ENCODE measurements at regions not wholly inside any gene's neighbourhood (a gene's known extent, or its start where the extent isn't known, plus 50 kb on each side); places are given as distances from the start of the nearest gene placed in this dataset.

DNA sequence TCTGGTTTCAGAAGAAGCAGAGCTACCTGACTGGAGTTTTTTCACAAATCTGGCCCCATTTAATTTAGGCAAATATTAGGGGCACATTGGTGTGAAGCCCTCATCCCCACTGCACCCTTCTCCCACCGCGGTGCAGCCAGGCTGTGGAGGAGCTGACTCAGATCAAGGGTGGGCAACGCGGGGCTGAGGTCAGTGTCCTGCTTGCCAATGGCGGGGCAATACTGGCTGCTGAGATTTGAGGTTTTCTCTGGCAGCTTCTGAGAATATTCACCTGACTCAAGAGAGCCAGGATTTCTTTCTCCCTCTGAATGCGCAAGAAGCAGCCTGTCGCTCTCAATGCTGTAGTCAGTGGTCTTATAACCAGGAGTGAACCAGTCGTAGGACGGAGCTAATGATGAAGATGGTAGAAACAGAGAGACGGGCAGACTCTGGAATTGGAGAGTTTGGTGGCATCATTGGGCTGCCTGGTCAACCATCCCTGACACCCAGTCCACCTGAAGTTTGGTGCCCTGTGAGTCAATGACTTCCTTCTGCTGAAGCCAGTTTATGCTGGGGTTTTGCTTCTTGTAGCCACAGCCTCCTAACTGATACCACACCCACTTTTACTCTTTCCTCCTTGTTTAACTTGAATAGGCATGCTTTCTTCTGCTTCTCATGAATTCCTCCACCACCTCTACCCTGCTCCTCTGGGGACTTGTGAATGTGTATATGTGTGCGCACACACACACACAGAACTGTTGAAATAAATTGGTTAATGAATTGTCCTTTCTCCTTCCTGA, 123.7 kb upstream of the CTBP2 start:
- H3K4me1 ChIP-seq (ENCODE audit: insufficient read depth, low read length, poor library complexity, severe bottlenecking), result no peaks in the 10 kb centered on the region
- H3K36me3 ChIP-seq (ENCODE audit: insufficient read depth, low read length), result no peaks in the 10 kb centered on the region
- TF ChIP-seq, protein P1, sequence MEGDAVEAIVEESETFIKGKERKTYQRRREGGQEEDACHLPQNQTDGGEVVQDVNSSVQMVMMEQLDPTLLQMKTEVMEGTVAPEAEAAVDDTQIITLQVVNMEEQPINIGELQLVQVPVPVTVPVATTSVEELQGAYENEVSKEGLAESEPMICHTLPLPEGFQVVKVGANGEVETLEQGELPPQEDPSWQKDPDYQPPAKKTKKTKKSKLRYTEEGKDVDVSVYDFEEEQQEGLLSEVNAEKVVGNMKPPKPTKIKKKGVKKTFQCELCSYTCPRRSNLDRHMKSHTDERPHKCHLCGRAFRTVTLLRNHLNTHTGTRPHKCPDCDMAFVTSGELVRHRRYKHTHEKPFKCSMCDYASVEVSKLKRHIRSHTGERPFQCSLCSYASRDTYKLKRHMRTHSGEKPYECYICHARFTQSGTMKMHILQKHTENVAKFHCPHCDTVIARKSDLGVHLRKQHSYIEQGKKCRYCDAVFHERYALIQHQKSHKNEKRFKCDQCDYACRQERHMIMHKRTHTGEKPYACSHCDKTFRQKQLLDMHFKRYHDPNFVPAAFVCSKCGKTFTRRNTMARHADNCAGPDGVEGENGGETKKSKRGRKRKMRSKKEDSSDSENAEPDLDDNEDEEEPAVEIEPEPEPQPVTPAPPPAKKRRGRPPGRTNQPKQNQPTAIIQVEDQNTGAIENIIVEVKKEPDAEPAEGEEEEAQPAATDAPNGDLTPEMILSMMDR (conservative IDR thresholded peaks at IDR 0.05; ENCODE audit: low read length), result no peak
- no peak for TF ChIP-seq EZH2phosphoT487 (IDR thresholded peaks at IDR 0.05; ENCODE audit: borderline replicate concordance)
- H3K9ac ChIP-seq (ENCODE audit: low read depth, low read length, poor library complexity, severe bottlenecking), result no peak overlapping the region
- H4K20me1 ChIP-seq (ENCODE audit: insufficient read depth, low read length, poor library complexity, severe bottlenecking), result no peaks in the 10 kb centered on the region
- no peak overlapping the region for H2AFZ ChIP-seq (ENCODE audit: low read length)
- H3K4me3 ChIP-seq (ENCODE audit: low read length, poor library complexity, severe bottlenecking), result no peak overlapping the region
- no peaks in the 10 kb centered on the region for H3F3A ChIP-seq (ENCODE audit: low read depth)
- no peaks in the 10 kb centered on the region for H3K79me2 ChIP-seq (ENCODE audit: insufficient read depth, low read length)
- no peak overlapping the region for H3K4me2 ChIP-seq (ENCODE audit: low read depth, low read length, poor library complexity, severe bottlenecking)
- H3K9me2 ChIP-seq (replicated peaks; ENCODE audit: low read depth, low read length), result no peaks in the 10 kb centered on the region
- H3K27me3 ChIP-seq (ENCODE audit: insufficient read depth, low read length, poor library complexity, severe bottlenecking), result no peaks in the 10 kb centered on the region
- H3K9me3 ChIP-seq (ENCODE audit: insufficient read depth, low read depth, low read length), result peaks cover 3% of the 10 kb centered on the region; the same call in 1 of the 2 replicates

DNA sequence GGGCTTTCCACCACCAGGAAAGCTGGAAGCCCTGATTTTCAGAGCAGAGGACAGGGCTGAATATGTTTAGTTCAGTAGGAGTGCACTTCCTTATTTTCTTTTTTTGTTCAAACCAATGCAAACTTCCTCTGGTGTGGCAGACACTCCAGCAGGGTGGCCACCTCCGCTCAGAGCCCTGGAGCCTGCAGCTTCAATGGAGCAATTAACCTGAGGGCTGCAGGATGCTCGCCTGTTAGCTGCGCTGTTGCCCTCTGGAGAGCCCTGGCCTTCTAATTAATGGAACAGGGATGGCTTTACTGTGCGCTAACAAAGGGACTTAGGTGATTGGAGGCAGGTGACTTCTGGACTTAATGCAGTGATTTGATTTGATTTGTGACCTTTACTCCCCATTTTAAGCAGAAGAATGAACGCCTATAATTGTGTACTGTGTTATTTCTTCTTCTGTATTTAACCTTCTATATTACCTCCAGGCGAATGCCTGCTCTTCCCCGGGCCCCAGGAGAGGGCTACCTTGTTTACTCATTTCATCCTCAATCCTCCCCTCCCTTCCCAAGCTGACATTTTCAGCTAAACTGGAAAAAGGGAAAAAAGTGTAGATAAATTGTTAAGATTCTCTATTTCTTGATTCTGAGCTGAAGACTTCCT, 123.0 kb upstream of the CTBP2 start:
- H3K4me2 ChIP-seq (ENCODE audit: low read depth, low read length, poor library complexity, severe bottlenecking), result no peak overlapping the region
- TF ChIP-seq, protein P1 (conservative IDR thresholded peaks at IDR 0.05; ENCODE audit: low read length), result no peak
- no peak for TF ChIP-seq EZH2phosphoT487 (IDR thresholded peaks at IDR 0.05; ENCODE audit: borderline replicate concordance)
- H2AFZ ChIP-seq (ENCODE audit: low read length), result no peak overlapping the region

GRCh38 chr10:125281091-125281490, 120.7 kb upstream of the CTBP2 start:
- Histone ChIP-seq H3K9me3 (ENCODE audit: insufficient read depth, low read depth, low read length) (no peaks in the 10 kb centered on the region), H3K4me2 (ENCODE audit: low read depth, low read length, poor library complexity, severe bottlenecking) (no peak overlapping the region), H3K36me3 (ENCODE audit: insufficient read depth, low read length) (no peaks in the 10 kb centered on the region), H4K20me1 (ENCODE audit: insufficient read depth, low read length, poor library complexity, severe bottlenecking) (no peaks in the 10 kb centered on the region), H3K79me2 (ENCODE audit: insufficient read depth, low read length) (no peaks in the 10 kb centered on the region), H3K9me2 (replicated peaks; ENCODE audit: low read depth, low read length) (no peaks in the 10 kb centered on the region), H3K4me1 (ENCODE audit: insufficient read depth, low read length, poor library complexity, severe bottlenecking) (no peaks in the 10 kb centered on the region), H3K4me3 (ENCODE audit: low read length, poor library complexity, severe bottlenecking) (no peak overlapping the region), H2AFZ (ENCODE audit: low read length) (no peak overlapping the region), H3K27me3 (ENCODE audit: insufficient read depth, low read length, poor library complexity, severe bottlenecking) (no peaks in the 10 kb centered on the region), H3F3A (ENCODE audit: low read depth) (no peaks in the 10 kb centered on the region), H3K9ac (ENCODE audit: low read depth, low read length, poor library complexity, severe bottlenecking) (no peak overlapping the region)
- TF ChIP-seq, protein P1 (conservative IDR thresholded peaks at IDR 0.05; ENCODE audit: low read length), result no peak
- no peak for TF ChIP-seq EZH2phosphoT487 (IDR thresholded peaks at IDR 0.05; ENCODE audit: borderline replicate concordance)

More for the DNA sequence above, 123.0 kb upstream of the CTBP2 start:
- H3K9me3 ChIP-seq (ENCODE audit: insufficient read depth, low read depth, low read length), result peaks cover 3% of the 10 kb centered on the region; the same call in 1 of the 2 replicates
- H3F3A ChIP-seq (ENCODE audit: low read depth), result no peaks in the 10 kb centered on the region
- no peak overlapping the region for H3K4me3 ChIP-seq (ENCODE audit: low read length, poor library complexity, severe bottlenecking)
- H3K79me2 ChIP-seq (ENCODE audit: insufficient read depth, low read length), result no peaks in the 10 kb centered on the region
- H3K9me2 ChIP-seq (replicated peaks; ENCODE audit: low read depth, low read length), result no peaks in the 10 kb centered on the region
- no peaks in the 10 kb centered on the region for H3K27me3 ChIP-seq (ENCODE audit: insufficient read depth, low read length, poor library complexity, severe bottlenecking)
- H4K20me1 ChIP-seq (ENCODE audit: insufficient read depth, low read length, poor library complexity, severe bottlenecking), result no peaks in the 10 kb centered on the region
- H3K36me3 ChIP-seq (ENCODE audit: insufficient read depth, low read length), result no peaks in the 10 kb centered on the region
- no peaks in the 10 kb centered on the region for H3K4me1 ChIP-seq (ENCODE audit: insufficient read depth, low read length, poor library complexity, severe bottlenecking)
- H3K9ac ChIP-seq (ENCODE audit: low read depth, low read length, poor library complexity, severe bottlenecking), result no peak overlapping the region
